ENCODE measurements at regions not wholly inside any gene's neighbourhood (a gene's known extent, or its start where the extent isn't known, plus 50 kb on each side); places are given as distances from the start of the nearest gene placed in this dataset.

- no peak overlapping the region for H3K27ac ChIP-seq
- TF ChIP-seq EP300 (IDR thresholded peaks at IDR 0.05) (no peak), POLR2A (IDR thresholded peaks at IDR 0.05) (no peak), CTCF (IDR thresholded peaks at IDR 0.05) (no peak)
- H3K4me1 ChIP-seq, result no peaks in the 10 kb centered on the region
- no peak overlapping the region for H3K4me3 ChIP-seq
- peaks cover 0 to 14% of the 10 kb centered on the region in 2 donors for H3K27me3 ChIP-seq
- 47 to 51% methylated on average over 14 of the region's 14 CpGs for WGBS, 2 donors
- H3K36me3 ChIP-seq, result no peaks in the 10 kb centered on the region
- no peak for DNase-seq (ENCODE audit: low spot score in 2 of 2)
- peaks cover 0 to 6% (median 0%) of the 10 kb centered on the region in 4 donors for H3K9me3 ChIP-seq
Measured at GRCh38 chr9:126151031-126151685, 175.5 kb upstream of the MVB12B start.

- WGBS, 2 donors, result 18 to 25% methylated on average over 5 of the region's 5 CpGs
- no peak for DNase-seq (ENCODE audit: low spot score in 2 of 2)
- Histone ChIP-seq H3K4me3 (no peak overlapping the region), H3K27me3 (peaks cover 0 to 12% of the 10 kb centered on the region in 2 donors), H3K27ac (no peak overlapping the region), H3K4me1 (no peaks in the 10 kb centered on the region), H3K36me3 (no peaks in the 10 kb centered on the region), H3K9me3 (peaks cover 0 to 6% (median 0%) of the 10 kb centered on the region in 4 donors)
- TF ChIP-seq POLR2A (IDR thresholded peaks at IDR 0.05), result no peak
- TF ChIP-seq EP300 (IDR thresholded peaks at IDR 0.05), result no peak
- TF ChIP-seq CTCF (IDR thresholded peaks at IDR 0.05), result no peak
Measured at GRCh38 chr9:126151686-126152134, 174.9 kb upstream of the MVB12B start.

- Histone ChIP-seq H3K9me3 (peaks cover 0 to 3% (median 0%) of the 10 kb centered on the region in 4 donors), H3K4me3 (no peak overlapping the region), H3K27me3 (peaks cover 0 to 12% of the 10 kb centered on the region in 2 donors), H3K27ac (no peak overlapping the region), H3K4me1 (no peaks in the 10 kb centered on the region), H3K36me3 (no peaks in the 10 kb centered on the region)
- TF ChIP-seq EP300 (IDR thresholded peaks at IDR 0.05) (no peak), CTCF (IDR thresholded peaks at IDR 0.05) (no peak), POLR2A (IDR thresholded peaks at IDR 0.05) (no peak)
- no peak for DNase-seq (ENCODE audit: low spot score in 2 of 2)
- 70 to 87% methylated on average over 3 of the region's 3 CpGs for WGBS, 2 donors
Measured at GRCh38 chr9:126152622-126153362, 173.8 kb upstream of the MVB12B start.

- 71 to 73% methylated on average over 6 of the region's 6 CpGs for WGBS, 2 donors
- peaks cover 0 to 3% (median 0%) of the 10 kb centered on the region in 4 donors for H3K9me3 ChIP-seq
- H3K27me3 ChIP-seq, result peaks cover 0 to 12% of the 10 kb centered on the region in 2 donors
- no peaks in the 10 kb centered on the region for H3K36me3 ChIP-seq
- no peak for DNase-seq (ENCODE audit: low spot score in 2 of 2)
- H3K27ac ChIP-seq, result no peak overlapping the region
- no peaks in the 10 kb centered on the region for H3K4me1 ChIP-seq
- TF ChIP-seq POLR2A (IDR thresholded peaks at IDR 0.05) (no peak), EP300 (IDR thresholded peaks at IDR 0.05) (no peak), CTCF (IDR thresholded peaks at IDR 0.05) (no peak)
- H3K4me3 ChIP-seq, result no peak overlapping the region
Measured at GRCh38 chr9:126153382-126153781, 173.2 kb upstream of the MVB12B start.
